ENCODE measurements at regions not wholly inside any gene's neighbourhood (a gene's known extent, or its start where the extent isn't known, plus 50 kb on each side); places are given as distances from the start of the nearest gene placed in this dataset.

- TF ChIP-seq CTCF (optimal IDR thresholded peaks at IDR 0.05 in 1 of 3, IDR thresholded peaks at IDR 0.05 in 1 of 3, conservative IDR thresholded peaks at IDR 0.05 in 1 of 3; ENCODE audit: extremely low read depth in 1 of 3, insufficient read depth in 2 of 3, low read length in 3 of 3), result no peak
- no peak for TF ChIP-seq EZH2 (IDR thresholded peaks at IDR 0.05; ENCODE audit: low read length)
These were observed 342.6 kb upstream of the VCX start for GRCh38 chrX:7500386-7500785.

Data from keratinocyte (primary cell).